Nucleus accumbens (tissue), 56 donors: ENCODE measurements at regions not wholly inside any gene's neighbourhood (a gene's known extent, or its start where the extent isn't known, plus 50 kb on each side); places are given as distances from the start of the nearest gene placed in this dataset.

Experiments
- DNase-seq, 56 donors: peaks; one replicate each; lab custom pipeline; 2025; lab: John Stamatoyannopoulos, UW

DNA sequence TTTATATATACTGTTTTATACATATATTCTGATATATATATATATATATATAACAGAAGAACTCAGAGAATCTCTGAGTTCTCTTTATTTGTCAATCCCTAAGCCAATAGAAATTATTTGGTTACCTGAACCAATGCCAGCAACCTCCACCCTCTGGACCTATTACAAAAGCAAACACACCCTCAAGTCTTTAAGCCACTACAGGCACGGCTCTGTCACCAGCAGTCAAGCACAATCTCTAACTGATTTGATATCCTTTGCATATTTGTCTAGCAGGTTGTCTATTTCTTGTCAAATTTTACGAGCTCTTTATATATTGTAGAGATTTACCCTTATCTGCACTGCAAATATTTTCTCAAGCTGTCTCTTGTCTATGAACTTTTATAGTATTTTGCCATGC lies 66.6 kb upstream of the TOPAZ1 start:
- DNase-seq = no peak

- DNase-seq = no peak
Observed at GRCh38 chr3:44179246-44179645, 62.4 kb upstream of the TOPAZ1 start.

- peak in 31 of 56 donors; percentile 4 to 64 (median 22) for DNase-seq
Observed at GRCh38 chr3:44184319-44184953, 57.2 kb upstream of the TOPAZ1 start.

DNA sequence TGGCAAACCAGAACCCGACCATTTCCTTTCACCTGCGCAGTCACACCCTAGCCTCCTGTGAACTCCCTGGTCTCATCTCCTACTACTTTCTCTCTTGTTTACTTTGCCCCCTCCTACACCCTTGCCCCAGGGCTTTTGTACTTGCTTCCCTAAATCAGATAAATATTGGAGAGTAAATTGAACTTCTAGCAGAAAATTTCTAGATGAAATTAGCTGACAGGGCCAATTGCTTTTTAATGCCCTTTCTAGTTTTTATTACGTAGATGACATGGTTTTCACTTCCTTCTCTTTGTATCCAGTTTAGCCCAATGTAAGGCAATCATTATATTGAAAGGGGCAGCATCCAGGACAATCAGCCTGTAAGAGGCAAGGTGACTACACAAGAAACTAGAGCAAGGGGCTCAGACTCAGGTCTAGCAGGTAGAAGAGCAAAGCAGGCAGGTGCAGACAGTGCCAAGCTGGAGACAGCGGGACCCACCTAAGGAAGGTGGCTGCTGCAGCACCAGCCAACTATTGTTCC lies 56.2 kb upstream of the TOPAZ1 start:
- DNase-seq = no peak

DNA sequence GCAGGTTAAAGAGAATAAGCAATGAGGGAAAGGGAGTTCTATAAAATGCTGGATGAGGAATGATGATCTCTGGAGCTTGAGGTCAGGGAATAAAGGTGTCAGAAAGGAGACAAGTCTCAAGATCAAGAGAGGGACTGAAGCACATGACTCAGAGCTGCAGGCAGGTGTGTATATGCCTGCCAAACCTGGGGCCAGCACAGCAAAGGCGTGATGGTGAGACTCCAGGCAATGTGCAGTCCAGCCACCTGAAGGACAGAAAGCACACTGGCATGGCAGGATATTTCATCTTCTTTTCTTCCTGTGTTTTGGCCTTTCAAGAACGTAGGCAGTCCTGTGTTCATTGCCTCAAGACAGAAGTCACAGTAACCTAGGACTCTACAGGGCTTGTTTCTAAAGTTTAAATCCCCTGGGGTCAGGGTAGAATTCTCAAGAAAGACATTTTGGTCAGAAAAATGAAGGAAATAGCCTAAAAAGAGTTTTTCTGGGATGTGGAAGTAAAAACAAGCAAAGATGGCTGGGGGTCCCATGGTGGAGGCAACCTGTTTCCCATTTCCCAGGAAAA lies 55.5 kb upstream of the TOPAZ1 start:
- DNase-seq = no peak

DNA sequence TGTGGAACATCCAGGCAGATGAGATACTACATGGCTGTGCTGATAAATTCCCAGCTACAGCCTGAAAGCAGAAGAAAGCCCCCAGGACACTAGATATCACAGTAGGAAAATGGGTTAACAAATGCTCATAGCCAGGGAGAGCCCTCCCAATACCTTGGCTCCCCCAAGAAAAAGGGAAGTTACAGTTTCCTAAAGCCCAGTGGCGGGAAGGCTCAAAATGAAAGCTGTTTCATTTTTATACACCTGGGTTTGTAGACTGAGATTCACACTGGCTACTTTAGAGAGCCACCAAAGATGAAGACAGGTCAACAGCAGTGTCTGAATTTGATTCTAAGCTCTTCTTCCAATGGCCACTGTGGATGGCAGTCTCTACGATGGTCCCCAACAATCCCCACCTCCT lies 55.0 kb upstream of the TOPAZ1 start:
- no peak for DNase-seq
